Suprapubic skin (tissue), 3 donors: ENCODE measurements at regions not wholly inside any gene's neighbourhood (a gene's known extent, or its start where the extent isn't known, plus 50 kb on each side); places are given as distances from the start of the nearest gene placed in this dataset.

ENCODE experiments used
- CTCF ChIP-seq, 2 donors: fragments of 200-600 bp in 1 of 2; fragments of 450-650 bp in 1 of 2; sonication (generic) in 1 of 2; IDR thresholded peaks; one replicate each; pipeline ENCODE4 v1.5.1; 2016 to 2019; ENCODE audit warnings: antibody characterized with exemption in 2 of 2, mild to moderate bottlenecking in 1 of 2, moderate library complexity in 1 of 2
- EP300 ChIP-seq: sonication (generic); formaldehyde crosslinking; IDR thresholded peaks from one replicate; pipeline ENCODE4 v1.6.1; 2017; ENCODE audit warnings: antibody characterized with exemption
- POLR2A ChIP-seq, 2 donors: fragments of 450-650 bp; IDR thresholded peaks; one replicate each; pipeline ENCODE4 v1.6.1; 2017; ENCODE audit warnings: antibody characterized with exemption in 2 of 2, mild to moderate bottlenecking in 2 of 2, moderate library complexity in 2 of 2

- TF ChIP-seq EP300 (no peak), CTCF (IDR thresholded peaks at IDR 0.05) (no peak), POLR2A (IDR thresholded peaks at IDR 0.05) (no peak)
Measured at GRCh38 chr3:144036498-144036897, 64.9 kb downstream of the DIPK2A start.
